GM19328 (cell line): ENCODE measurements at regions not wholly inside any gene's neighbourhood (a gene's known extent, or its start where the extent isn't known, plus 50 kb on each side); places are given as distances from the start of the nearest gene placed in this dataset.
A peak's percentile ranks its signal among the peaks of the same experiment; 100 is the strongest.
"Not testable (repeated sequence)": the region's sequence is repeated elsewhere in the genome, so short reads cannot be mapped to it uniquely, and the experiment has no call there.

Source experiments
- ATAC-seq: cut with Tn5 transposase; IDR thresholded peaks from one replicate; pipeline ENCODE4 v1.9.1; 2021; ENCODE audit warnings: mild to moderate bottlenecking, moderate library complexity; ENCODE audit not compliant: unreplicated experiment

DNA sequence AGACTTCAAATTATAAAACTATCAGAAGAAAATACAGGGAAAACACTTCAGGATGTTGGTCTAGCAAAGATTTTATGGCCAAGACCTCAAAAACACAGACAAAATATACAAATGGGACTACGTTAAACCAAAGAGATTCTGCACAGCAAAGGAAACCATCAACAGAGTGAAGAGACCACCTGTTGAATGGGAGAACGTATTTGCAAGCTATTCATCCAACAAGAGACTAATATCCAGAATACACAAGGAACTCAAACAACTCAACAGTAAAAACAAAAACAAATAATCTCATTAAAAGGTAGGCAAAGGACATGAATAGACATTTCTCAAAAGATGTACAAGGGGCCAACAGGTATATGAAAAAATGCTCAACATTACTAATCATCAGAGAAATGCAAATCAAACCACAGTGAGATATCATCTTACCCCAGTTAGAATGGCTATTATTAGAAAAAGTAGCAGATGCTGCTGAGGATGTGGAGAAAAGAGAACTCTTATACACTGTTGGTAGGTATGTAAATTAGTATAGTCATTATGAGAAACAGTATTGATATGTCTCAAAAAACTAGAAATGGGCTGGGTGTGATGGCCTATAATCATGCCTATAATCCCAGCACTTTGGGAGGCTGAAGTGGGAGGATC lies 112.6 kb downstream of the LRIG2 start:
- ATAC-seq = peak; percentile 95

DNA sequence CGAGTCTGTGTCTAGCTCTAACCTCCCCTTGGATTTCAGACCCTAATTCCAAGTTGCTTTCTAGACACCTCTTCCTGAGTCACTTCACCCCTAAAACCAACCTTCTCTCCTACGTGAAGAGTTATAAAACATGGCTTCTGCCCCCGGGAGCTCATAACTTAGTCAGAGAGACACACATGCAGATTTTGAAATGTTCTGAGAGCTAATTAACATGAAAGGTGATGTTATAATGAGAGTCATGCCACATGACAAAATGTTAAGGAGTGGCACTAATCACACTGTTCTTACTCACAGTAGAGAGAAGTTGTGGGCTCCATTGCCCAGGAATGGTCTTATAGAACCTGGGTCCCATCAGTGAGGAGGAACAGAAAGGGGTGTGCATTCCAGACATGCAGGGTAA lies 117.1 kb downstream of the LRIG2 start:
- no peak for ATAC-seq

DNA sequence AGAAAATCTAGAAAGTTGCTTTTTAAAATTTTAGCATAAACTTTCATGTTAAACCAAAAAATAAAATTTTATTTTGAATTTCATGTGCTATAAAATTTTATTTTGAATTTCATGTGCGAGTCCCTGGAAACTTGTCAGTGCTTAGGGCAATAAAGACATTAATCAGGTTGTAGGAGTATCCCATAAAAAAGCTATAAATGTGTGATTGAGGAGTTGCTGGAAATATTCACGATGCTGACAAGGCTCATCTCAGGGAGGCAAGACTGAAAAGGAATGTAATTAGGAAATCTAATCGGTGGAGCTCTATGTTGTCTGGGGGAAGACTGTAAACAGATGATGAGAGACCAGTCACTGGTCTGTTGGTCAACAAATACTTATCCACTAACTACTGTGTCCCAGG lies 117.9 kb downstream of the LRIG2 start:
- ATAC-seq = no peak

DNA sequence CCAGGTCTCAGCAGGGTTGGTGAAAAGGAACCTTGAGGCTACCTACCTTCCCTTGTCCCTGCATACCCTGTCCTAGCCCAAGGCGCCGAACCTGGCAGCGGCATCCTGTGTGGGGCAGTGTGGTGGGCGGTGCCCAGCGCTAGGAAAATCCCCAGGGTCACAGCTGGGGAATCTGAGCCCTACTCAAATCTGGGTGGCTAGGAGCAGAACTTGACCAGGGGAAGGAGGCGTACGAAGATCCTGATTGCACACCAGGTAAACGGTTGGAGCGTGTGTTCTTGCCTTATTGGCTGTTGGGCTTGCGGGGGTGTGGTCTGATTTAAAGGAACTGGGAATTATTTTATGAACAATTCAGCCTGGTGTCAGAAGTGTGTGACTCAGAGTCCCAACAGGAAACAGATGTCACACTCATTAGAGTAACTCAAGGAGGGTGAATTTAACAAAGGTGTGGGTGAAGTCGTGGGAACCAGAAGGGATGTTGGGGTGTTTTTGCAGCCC lies 118.6 kb downstream of the LRIG2 start:
- ATAC-seq = peak; percentile 60

DNA sequence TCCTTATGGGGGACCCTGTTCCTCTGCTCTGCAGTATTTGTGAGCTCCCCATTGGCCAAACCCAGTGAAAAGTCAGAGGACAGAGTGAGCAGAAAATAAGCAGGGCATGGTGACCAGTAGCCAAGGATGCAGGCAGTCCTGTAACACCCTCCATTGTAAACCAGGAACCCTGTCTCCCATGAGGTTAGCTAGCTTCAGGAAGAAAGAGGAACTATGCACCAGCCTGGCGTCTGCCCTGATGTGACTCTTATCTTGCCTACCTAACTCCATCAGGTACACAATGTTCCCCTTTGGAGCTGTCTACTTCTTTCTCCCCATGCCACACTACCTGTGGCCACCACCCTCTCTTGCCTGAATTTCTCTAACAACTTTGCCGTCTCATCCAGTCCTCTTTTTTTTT lies 119.2 kb downstream of the LRIG2 start:
- peak; percentile 9 for ATAC-seq

DNA sequence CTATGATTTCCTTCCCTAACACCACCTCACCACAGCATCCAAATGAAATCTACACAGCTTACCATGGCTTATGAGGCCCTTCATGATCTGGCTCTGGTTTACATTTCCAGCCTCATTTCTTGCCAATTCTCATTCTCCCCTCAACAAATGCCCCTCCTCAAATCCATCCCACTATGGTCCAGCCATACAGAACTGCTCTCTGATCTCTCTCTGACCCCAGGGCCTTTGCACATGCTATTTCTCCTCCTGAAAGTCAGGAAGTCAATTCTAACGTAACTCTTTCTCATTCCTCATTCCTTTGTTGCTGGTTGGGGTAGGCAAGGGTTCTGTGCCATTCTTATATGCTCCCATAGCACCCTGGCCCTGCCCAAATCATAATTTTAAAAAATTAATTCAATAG lies 120.0 kb downstream of the LRIG2 start:
- ATAC-seq = no peak

DNA sequence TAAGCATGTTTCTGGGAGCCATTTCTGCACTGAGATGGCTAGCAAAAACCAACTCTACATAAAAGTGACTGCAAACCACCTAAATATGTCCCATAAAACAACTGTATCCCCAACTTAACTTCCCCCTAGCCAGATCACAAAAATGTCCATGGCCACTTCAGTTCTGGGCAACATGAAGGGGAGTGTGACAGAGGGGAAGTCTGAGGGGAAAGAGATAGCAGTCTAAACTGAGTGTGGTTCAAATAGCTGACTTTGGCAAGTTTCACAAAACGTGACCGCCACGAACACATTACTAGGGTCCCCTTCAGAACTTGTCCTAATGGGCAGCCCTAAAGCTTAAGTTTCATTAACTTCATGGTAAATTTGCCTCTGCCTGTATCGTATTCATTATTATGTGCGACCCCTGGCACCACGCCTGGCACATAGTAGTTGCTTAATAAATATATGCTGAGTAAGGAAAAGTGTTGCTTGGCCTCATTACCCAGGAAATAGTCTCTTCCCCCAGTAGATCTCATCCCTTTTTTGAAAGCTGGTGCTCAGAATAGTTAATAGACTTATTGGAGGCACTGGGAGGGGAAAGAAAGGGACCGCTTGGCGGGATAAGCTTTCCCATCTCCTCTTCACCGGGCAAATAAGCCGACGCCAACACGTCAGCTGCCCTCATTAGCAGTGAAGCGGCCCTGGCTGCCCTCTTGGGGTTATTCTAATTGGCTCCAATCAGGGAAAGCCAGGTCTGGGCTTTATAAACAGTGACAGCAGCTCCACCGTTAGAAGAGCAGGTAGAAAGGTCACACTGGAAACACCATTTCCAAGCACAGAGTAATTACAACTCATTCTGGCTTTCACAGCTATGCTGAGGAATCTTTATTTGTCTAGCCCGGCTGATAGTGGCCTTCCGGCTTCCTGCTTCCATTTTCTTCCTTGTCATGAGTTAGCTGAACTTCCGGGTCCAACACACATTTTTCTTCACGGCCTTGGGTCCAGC lies 122.1 kb downstream of the LRIG2 start:
- ATAC-seq = no peak

DNA sequence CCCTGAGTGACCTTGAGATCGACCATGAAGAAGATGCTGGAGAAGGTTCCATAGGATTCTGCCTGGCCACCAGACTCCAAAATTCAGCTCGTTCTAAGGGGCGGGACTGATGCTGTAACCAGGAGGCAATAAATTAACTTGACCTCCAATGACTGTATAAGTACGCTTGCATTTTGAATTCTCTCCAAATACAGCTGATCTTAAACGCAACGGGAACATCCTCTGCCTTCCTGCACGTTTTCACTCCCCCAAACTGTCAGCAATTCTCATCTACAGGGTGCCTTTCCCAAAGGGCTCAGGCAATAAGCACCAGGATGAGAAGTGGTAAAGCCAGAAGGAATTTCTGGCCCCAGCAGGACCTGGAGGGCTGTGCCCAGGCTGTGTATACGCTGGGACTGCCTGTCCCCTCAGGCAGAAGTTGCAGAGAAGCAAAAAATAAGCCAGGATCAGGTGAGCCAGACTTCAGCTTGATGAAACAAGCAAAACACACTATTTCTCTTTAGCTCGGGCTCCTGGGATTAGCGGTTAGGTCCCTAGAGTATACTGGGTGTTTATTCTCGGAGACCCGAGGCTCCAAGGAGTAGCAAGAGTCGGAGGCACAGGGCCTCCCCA lies 124.8 kb downstream of the LRIG2 start:
- ATAC-seq = no peak

DNA sequence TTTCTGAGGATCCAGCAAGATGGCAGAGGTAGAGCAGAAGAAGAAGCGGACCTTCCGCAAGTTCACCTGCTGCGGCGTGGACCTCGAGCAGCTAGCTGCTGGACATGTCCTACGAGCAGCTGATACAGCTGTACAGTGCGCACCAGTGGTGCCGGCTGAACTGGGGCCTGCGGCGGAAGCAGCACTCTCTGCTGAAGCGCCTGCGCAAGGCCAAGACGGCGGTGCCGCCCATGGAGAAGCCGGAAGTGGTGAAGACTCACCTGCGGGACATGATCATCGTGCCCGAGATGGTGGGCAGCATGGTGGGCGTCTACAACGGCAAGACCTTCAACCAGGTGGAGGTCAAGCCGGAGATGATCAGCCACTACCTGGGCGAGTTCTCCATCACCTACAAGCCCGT lies 125.8 kb downstream of the LRIG2 start:
- ATAC-seq = no peak

DNA sequence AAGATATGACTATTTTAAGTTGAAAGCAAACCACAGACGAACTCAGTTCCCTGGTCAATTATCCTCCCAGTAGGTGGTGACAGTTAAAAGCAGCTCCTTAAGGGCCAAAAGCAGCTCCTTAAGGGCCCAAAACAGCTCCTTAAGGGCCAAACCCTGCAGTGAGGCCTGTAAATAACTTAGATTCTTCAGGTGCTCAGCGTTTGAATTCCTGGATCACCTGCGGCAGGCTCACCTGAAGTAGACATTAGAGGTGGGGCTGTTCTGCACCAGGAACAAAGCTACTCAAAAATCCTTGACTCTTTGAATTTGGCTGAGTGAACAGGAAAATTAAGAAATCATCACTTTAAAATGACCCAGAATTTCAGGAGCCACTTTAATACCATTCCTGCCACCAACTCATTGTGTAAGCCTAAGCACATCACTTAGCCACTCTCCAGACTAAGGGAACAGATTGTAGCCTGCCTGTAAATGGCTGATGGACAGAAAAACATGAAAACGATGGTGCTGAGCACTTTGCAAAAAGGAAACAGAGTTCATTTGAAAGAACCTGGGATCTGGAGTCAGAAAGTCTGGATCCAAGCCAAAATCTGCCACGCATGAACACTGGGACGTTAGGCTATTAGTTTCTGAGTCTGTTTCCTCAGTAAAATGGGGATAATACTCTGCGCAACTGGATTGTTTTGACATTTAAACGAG lies 126.9 kb downstream of the LRIG2 start:
- ATAC-seq = no peak

DNA sequence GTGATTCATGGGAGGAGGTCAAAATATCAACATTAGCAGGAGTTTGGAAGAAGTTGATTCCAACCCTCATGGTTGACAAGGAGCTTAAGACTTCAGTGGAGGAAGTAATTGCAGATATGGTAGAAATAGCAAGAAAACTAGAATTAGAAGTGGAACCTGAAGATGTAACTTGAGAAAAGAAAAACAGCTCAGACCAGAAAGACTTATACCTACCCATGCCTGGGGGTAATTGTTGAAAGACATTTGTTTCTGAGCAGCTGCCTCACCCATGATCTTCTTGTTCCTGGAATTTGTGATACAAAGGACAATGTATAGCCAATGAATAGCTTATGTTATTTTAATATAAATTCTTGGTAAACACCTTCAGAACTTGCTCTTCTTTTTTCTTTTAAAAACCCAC lies 128.6 kb downstream of the LRIG2 start:
- ATAC-seq = no peak

DNA sequence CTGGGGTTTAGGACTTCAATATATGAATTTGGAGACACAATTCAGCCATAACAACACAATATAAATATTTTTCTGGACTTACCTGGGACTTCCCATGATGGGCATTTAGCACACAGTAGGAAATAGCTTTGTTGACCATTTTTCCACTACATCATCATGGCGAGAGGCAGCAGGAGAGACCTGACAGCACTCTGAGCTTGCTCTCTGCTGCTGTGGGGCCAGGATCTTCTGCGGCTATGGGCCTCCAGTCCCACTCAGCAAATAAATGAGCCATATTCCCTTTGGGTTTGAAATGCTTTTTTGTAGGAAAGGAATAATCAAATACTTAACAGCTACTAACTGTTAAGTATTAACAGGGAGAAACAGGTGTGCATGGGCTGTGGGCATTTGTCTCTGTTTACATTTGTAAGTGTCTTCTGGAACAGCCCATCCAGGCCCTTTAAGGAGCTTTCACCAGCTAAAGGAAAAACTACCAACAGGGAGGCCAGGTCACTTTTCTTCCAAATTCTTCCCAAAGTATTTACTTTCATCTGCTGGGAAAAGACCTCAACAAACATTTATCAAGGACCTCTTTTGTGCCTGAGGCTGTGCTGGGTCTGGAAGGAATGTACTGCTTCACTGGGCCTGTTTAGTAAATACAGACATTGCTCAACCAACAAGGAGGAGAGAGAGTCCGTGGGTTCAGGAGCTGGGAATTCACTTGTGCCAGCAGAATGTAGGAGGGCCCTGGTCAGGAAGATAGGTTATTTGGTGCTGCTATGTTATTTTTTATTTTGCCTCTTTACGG lies 133.2 kb downstream of the LRIG2 start:
- ATAC-seq = no peak

DNA sequence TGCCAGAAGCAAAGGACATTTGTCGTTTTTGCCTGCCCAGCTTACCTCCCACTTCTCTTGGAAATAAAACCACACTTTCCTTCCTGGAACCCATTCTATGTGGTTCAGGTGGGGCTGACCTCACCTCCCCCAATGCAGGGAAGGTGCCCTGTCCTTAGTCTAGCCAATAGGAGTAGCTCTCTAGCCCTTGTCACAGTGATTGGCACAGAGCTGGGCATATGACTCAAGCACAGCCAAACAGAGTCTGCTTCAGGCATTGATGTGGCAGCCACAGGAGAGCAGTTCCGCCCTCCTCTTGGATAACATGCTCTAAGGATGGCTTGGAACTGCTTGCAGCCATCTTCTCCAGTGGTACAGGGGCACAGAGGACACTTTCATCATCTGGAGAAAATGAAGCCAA lies 134.0 kb downstream of the LRIG2 start:
- ATAC-seq = no peak

DNA sequence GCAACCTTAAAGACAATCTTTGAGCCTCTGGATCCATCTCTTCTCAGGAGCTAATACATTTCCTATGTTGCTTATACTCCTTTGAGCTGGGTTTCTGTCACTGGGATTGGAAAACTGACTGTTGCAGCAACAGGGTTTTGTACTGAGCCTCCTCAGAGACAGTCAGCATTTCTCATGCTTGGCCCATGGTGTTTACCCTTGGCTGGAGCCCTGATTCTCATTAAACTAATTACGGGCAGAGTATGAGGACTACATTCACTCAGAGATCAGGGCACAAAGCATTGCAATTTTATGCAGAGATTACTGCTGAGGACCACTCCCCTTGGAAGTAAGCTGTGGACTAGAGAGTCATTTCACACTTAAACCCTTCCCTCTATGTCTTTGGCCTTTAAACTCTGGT lies 134.5 kb downstream of the LRIG2 start:
- no peak for ATAC-seq

DNA sequence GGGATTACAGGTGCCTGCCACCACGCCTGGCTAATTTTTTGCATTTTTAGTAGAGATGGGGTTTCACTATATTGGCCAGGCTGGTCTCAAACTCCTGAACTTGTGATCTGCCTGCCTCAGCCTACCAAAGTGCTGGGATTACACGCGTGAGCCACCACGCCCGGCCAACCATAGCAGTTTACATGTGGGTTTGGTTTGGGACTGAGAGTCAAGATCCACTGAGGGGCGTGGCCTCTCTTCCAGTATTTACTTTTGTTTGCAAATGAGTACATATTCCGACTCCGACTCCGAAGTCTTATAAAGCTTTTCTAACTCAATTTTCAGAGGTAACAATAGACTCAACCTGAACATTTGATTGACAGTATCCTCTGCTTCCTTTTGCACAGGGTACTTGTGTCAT lies 135.4 kb downstream of the LRIG2 start:
- ATAC-seq = not testable (repeated sequence)

DNA sequence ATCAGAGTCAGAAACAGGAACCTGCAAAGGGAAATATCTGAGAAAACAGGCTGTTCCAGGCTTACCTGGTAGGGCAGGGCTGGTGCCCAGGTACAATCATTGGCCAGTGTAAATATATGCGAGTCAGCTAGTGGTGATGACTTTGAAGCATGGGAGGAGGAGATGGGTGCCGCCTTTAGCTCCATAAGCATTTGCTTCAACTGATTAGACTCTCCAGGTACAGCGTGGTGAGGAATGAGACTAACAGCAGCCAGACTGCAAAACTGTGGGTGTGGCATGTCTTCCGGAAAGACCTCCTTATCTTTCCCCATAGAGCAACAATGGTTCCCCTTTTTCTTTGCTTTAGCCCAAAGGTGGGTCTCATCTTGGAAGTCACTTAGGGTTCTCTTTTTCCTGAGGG lies 137.2 kb downstream of the LRIG2 start:
- ATAC-seq = no peak

DNA sequence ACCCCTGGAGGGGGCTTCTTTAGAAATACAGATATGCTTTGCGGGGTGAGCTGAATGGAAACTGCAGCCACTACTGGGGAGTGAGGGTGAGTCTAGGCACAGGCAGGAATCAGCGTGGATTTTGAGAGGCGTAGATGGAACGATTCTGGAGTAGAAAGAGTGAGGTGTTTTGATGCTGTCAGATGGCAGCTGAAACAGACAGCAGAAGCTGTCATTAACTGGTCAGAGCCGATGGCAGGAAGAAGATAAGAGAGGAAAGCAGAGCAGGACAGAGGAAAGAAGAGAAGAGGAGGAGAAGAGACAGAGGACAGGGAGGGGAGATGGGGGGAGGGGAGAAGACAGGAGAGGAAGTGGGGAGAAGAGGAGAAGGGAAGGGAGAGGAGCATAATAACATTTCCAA lies 138.5 kb downstream of the LRIG2 start:
- ATAC-seq = no peak

DNA sequence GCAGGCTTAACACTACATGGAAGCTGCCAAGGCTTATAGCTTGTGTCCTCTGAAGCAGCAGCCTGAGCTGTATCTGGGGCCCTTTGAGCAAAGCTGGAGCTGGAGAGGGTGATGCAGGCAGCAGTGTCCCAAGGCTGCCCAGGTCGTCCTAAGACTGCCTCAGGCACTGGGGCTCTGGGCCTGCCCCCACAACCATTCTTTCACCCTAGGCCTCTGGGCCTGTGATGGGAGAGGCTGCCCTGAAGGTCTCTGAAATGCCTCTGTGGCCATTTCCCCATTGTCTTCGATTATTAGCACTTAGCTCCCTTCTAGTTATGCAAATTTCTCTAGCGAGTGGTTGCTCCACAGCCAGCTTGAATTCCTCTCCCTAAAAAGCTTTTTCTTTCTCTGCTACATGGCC lies 142.0 kb downstream of the LRIG2 start:
- ATAC-seq = no peak

DNA sequence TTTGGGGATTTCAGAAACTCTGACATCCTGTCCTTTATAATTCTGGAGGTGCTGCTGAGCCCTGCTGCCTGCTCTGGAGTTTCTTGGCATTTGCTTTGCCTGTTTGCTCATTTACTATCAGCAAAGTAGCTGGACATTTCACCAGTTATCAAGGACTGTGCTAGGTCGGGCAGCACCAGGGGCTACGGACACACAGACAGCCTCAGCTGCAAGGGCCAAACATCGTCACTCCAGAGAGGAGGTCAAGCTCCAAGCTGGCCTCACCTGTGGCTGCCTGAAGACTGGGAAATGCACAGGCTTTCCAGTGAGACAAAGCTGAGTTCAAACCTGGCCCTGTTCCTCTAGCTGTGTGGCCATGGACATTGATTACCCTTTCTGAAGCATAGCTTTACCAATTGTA lies 143.7 kb downstream of the LRIG2 start:
- no peak for ATAC-seq

DNA sequence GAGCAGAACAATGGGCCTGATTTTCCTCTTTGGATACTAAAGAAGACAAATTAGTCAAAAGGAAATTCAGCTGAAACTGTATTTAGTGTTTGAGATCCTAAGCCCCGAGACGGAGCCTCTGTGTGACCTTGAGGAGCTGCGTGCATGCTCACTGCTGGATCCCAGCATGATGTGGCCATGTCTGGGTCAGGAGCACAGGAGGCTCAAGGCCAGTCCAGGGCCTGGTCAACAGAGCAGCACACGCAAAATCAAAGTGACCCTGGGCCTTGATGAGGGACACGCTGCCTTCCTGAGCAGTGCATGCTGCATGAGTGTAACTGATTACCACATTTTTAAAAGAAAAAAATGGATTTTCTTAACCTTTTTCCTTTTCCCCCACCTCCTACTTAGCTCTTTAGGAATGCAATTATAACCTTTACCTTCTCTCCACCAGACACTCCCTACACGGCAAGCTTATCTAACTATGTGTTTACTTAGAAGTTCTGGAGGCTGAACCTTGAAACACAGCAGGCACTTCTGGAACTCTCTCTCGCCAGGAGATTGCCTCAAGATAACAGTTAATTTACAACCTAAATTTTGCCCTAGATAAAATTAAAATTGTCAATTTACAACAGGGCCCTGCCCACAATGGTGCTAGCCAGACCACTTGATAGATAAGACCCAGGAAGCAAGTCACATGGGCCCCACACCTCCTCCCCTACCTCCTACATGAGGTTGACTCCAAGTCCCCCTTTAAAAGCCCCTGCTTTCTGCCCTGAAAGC lies 144.6 kb downstream of the LRIG2 start:
- ATAC-seq = no peak
